GM19463 (cell line): ENCODE measurements at regions not wholly inside any gene's neighbourhood (a gene's known extent, or its start where the extent isn't known, plus 50 kb on each side); places are given as distances from the start of the nearest gene placed in this dataset.
"Not testable (repeated sequence)": the region's sequence is repeated elsewhere in the genome, so short reads cannot be mapped to it uniquely, and the experiment has no call there.

Experiments used
- ATAC-seq: cut with Tn5 transposase; IDR thresholded peaks from one replicate; pipeline ENCODE4 v1.9.1; 2021; ENCODE audit warnings: mild to moderate bottlenecking, moderate library complexity; ENCODE audit not compliant: unreplicated experiment

DNA sequence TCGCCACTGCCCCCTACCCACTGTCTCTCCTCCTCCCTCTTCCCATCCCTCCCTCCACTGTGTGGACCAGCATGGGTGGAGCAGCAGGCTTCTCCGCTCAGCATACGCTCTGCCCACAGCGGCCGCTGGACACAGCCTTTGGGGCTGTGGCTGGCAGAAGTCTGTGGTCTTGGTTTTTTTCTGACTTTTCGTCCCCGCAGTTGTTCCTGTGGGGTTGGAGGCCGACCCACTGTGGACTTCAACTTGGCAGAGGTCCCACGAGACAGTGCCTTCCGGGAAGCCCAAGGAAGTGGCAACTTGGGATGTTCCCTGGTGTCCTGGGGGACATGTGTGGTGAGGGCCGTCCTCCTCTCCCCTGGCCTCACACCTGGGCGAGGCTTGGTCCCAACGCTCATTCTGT, 162.5 kb upstream of the C1orf174 start:
- no peak for ATAC-seq

DNA sequence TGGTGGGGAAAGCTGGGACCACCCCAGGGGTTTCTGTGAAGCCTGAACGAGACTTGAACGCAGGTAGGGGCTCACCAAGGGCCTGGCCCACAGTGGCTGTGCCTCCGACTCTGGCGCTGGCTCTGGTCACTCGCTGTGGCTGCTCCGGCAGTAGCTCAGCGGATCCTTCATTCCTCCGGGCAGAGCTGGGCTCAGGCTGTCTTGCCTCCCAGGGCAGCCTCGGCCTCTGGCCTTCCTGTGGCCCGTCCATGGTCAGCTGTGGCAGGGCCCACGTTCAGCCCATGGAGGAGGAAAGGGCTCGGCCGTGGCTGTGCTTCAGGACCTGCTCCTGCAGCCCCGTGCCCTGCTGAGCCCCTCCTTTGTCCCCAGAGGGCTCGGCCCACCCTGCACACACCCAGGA, 162.9 kb upstream of the C1orf174 start:
- ATAC-seq, result no peak

GRCh38 chr1:4063516-4063915, 163.4 kb upstream of the C1orf174 start:
- ATAC-seq, result no peak

- no peak for ATAC-seq
Observed at GRCh38 chr1:4064150-4064889, 164.2 kb upstream of the C1orf174 start.

DNA sequence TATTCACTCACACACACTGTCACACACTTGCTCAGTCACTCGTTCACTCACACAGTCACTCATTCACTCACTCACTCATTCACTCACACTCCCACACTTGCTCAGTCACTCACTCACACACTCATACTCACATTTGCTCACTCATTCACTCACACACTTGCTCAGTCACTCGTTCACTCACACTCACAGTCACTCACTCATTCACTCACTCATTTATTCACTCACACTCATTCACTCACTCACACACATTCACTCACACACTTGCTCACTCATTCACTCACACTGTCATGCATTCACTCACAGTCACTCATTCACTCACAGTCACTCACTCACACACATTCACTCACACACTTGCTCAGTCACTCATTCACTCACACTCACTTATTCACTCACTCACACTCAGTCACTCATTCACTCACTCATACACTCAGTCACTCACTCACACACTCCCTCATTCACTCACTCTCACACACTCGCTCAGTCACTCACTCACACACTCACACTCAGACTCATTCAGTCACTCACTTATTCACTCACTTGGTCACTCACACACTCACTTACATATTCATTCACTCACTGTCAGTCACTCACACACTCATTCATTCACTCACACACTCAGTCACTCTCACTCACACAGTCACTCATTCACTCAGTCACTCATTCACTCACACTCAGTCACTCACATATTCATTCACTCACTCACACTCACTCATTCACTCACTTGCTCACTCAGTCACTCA, 167.0 kb upstream of the C1orf174 start:
- ATAC-seq, result no peak

- ATAC-seq, result no peak
Observed at GRCh38 chr1:4068076-4068475, 168.0 kb upstream of the C1orf174 start.

- no peak for ATAC-seq
Observed at GRCh38 chr1:4071653-4072052, 171.6 kb upstream of the C1orf174 start.

GRCh38 chr1:4072481-4073153, 172.5 kb upstream of the C1orf174 start:
- no peak for ATAC-seq

GRCh38 chr1:4075436-4076225, 175.6 kb upstream of the C1orf174 start:
- ATAC-seq, result no peak

DNA sequence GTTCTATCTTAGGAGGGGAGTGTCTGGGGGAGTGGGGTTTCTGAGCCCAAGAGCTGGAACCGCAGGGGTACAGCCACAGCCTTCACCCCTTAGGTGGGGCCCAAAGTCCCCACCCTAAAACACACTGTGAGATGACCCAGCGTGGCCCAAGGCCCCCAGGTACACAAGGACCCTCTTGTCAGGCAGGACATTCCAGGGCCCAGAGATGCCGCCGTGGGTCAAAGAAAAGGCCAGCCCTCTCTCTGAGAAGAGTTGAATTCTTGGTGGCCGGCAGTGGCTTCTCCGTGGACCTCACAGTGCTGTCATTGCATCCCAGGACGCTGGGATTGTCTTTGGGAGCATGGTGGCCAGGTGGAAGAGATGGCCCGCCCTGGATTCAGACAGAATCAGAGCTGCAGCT, 176.3 kb upstream of the C1orf174 start:
- ATAC-seq, result no peak

- ATAC-seq, result not testable (repeated sequence)
Observed at GRCh38 chr1:4078091-4078962, 178.3 kb upstream of the C1orf174 start.

- ATAC-seq, result no peak
Observed at GRCh38 chr1:4079815-4080214, 179.7 kb upstream of the C1orf174 start.

DNA sequence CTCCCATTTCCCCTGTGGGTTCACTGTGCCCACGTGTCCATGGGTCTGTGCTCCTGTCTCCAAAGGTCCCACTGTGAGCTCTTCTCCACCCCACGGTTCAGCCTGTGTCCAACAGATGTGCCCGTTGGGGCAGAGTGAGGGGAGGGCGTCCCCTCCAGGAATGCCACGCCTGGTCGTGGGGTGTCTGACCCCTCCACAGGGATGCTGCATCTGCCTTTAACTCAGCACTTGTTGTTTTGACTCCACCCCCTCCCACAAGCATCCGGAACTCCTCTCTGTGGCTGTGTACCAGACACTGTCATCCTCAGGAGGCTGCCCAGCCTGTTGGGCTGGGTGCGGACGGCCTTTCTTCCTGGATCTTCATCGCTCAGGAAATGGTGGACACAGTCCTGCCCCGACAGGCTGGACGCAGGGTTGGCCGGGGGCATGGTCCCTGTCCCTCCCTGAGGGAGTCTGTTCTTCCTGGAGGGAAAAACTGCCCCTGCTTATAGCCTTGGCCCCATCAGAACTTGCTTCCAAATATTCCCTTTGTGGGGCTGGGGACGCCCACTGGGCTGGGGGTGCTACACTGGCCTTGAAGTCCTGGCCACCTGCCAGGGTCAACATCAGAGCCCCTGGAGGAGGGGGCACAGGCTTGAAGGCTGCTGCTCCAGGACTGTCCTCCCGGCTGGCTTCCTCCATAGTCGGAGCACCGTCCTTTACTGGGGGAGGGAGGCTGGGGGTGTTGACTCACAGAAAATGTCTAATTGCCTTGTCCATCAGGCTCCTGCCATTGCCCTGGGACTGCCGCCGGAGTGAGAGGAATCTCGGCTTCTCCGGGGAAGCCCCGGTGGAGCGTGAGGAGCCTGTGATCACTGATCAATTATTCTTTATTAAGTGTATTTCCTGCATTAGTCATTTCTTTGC, 182.0 kb upstream of the C1orf174 start:
- no peak for ATAC-seq

DNA sequence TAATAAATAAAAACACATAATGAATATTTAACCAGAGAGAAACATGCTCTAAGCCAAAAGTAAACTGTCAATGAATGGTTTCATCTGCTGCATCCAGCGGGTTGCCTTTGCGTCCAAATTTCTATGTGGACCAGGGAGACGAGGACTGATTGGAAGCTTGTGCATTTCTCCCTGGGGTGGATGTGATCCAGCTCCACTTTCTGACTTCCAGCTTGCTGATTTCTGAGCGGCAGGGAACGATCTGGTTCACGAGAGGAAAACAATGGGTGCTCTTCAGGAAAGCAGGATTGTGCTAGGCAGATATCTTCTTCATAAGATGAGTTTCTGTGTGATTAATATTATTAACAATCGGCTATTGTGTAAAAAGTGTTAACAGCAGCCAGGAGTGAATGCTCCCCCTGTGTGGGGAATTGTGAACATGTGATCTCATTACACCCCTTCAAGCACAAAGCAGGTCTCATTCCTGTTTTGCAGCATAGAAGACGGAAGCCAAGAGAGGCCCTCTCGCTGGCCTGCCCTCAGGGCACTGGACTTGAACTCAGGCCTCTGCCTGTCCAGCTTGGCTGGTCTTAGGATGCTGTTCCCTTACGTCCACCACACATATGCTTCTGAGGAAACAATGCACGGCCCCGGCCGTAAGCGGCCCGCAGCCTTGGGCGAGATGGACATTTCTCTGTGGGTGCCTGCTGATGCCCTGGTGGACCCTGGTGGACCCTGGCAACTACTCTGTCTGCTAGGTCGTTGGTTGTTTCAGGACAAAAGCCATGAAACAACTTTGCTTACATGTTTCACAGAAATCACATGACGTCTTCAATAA, 183.4 kb upstream of the C1orf174 start:
- ATAC-seq, result no peak

DNA sequence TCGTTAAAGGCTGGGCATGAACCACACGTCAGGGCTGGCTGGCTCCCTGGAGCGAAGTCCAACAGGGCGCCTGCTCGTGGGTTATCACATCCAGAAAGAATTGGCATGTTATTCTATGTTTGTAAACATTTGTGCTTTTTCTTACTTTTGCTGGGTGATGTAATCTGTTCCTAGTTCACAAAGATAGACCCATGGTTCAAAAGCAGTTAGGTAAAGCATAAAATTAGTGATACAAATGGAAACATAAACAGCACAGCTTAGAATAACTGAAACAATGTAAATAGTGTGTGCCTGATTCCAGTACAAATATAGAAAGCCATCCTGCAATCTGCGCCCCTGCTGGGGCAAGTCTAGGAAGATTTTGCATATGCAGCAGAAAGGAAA, 184.0 kb upstream of the C1orf174 start:
- no peak for ATAC-seq

DNA sequence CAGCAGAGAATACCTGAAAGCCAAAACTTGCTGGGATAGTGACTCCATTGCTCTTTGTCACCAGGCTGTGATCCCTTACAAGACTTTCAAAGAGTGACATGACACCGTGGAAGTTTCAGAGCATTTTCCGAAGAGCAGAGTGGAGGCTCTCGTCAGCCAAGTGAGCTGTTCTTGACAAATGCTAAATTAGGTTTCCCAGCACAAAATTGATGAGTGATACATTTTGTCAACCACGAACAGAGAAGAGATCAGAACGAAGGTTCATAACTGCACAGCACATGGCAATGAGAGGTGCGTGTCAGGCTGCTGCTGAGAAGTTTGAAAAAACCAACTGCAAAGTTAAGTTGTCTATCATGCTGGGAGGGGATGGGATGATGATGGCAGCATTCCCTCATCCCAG, 184.4 kb upstream of the C1orf174 start:
- ATAC-seq, result no peak

GRCh38 chr1:4084896-4085295, 184.8 kb upstream of the C1orf174 start:
- no peak for ATAC-seq

DNA sequence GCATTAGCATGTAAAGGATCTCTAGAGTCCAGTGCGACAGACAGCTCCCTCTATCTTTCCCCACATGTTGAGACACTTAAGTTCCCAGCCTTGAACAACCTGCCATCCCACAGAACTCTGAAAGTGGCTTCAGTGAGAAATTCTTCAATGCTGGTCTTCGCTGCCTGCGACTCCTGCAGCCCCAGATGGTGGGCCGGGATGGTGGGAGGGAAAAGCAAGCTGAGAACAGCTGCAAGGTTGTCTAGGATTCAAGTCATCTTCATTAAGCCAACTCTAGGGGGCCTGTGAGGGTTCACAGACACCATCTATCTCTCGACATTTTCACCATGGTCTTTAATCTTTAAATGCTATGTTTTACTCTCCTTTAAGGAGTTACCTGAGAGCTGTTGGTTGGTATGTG, 185.5 kb upstream of the C1orf174 start:
- no peak for ATAC-seq
